TTC549 (cell line): ENCODE measurements at regions not wholly inside any gene's neighbourhood (a gene's known extent, or its start where the extent isn't known, plus 50 kb on each side); places are given as distances from the start of the nearest gene placed in this dataset.
"Not testable (repeated sequence)": the region's sequence is repeated elsewhere in the genome, so short reads cannot be mapped to it uniquely, and the experiment has no call there.

Experiments used
- FAIRE-seq: peaks from 2 replicates; lab custom pipeline; 2012; peaks lifted over from hg19 to GRCh38; lab: Jason Lieb, UNC

GRCh38 chr7:69257592-69257991, 340.7 kb upstream of the AUTS2 start:
- no peak for FAIRE-seq

GRCh38 chr7:69259445-69259844, 338.8 kb upstream of the AUTS2 start:
- no peak for FAIRE-seq

- FAIRE-seq: no peak
Measured at GRCh38 chr7:69260023-69260422, 338.3 kb upstream of the AUTS2 start.

- FAIRE-seq: no peak
Measured at GRCh38 chr7:69263550-69263949, 334.7 kb upstream of the AUTS2 start.

- no peak for FAIRE-seq
Measured at GRCh38 chr7:69269806-69270205, 328.5 kb upstream of the AUTS2 start.

GRCh38 chr7:69272101-69272500, 326.2 kb upstream of the AUTS2 start:
- FAIRE-seq: no peak

- FAIRE-seq: no peak
Measured at GRCh38 chr7:69276011-69276729, 322.1 kb upstream of the AUTS2 start.

GRCh38 chr7:69277366-69277765, 320.9 kb upstream of the AUTS2 start:
- no peak for FAIRE-seq

GRCh38 chr7:69282946-69283345, 315.3 kb upstream of the AUTS2 start:
- FAIRE-seq: no peak

- no peak for FAIRE-seq
Measured at GRCh38 chr7:69283421-69283820, 314.9 kb upstream of the AUTS2 start.

- no peak for FAIRE-seq
Measured at GRCh38 chr7:69285854-69286253, 312.4 kb upstream of the AUTS2 start.

- no peak for FAIRE-seq
Measured at GRCh38 chr7:69295977-69296376, 302.3 kb upstream of the AUTS2 start.

GRCh38 chr7:69301253-69301652, 297.0 kb upstream of the AUTS2 start:
- no peak for FAIRE-seq

- no peak for FAIRE-seq
Measured at GRCh38 chr7:69309601-69310000, 288.7 kb upstream of the AUTS2 start.

- FAIRE-seq: no peak
Measured at GRCh38 chr7:69311489-69311888, 286.8 kb upstream of the AUTS2 start.

GRCh38 chr7:69313852-69314251, 284.4 kb upstream of the AUTS2 start:
- not testable (repeated sequence) for FAIRE-seq

GRCh38 chr7:69318794-69319193, 279.5 kb upstream of the AUTS2 start:
- no peak for FAIRE-seq

GRCh38 chr7:69328516-69328915, 269.8 kb upstream of the AUTS2 start:
- FAIRE-seq: no peak

GRCh38 chr7:69334701-69335100, 263.6 kb upstream of the AUTS2 start:
- no peak for FAIRE-seq

GRCh38 chr7:69335331-69335730, 262.9 kb upstream of the AUTS2 start:
- FAIRE-seq: no peak

- FAIRE-seq: no peak
Measured at GRCh38 chr7:69336976-69337375, 261.3 kb upstream of the AUTS2 start.

GRCh38 chr7:69338144-69338543, 260.1 kb upstream of the AUTS2 start:
- no peak for FAIRE-seq

- no peak for FAIRE-seq
Measured at GRCh38 chr7:69341288-69341687, 257.0 kb upstream of the AUTS2 start.

GRCh38 chr7:69342154-69342884, 256.0 kb upstream of the AUTS2 start:
- FAIRE-seq: no peak
